HepG2 (cell line): ENCODE measurements at regions not wholly inside any gene's neighbourhood (a gene's known extent, or its start where the extent isn't known, plus 50 kb on each side); places are given as distances from the start of the nearest gene placed in this dataset.

Experiments used
- HCFC1 ChIP-seq: fragments of 150-350 bp; IDR thresholded peaks from 2 replicates; pipeline ENCODE4 v1.6.1; 2014; ENCODE audit warnings: low read depth, low read length
- HNRNPK ChIP-seq: fragments of 200-400 bp; formaldehyde crosslinking; IDR thresholded peaks from 2 replicates; pipeline ENCODE4 v1.6.1; 2018; ENCODE audit warnings: low read length, low read depth, moderate library complexity, mild to moderate bottlenecking; ENCODE audit not compliant: poor library complexity, severe bottlenecking
- LBX2 ChIP-seq: sonication (generic); formaldehyde crosslinking; IDR thresholded peaks from 2 replicates; pipeline ENCODE4 v1.5.0; 2020; ENCODE audit warnings: missing genetic modification reagents, mild to moderate bottlenecking, borderline replicate concordance
- MEF2D ChIP-seq: sonication (generic); formaldehyde crosslinking; IDR thresholded peaks from 2 replicates; pipeline ENCODE4 v1.5.1; 2020; ENCODE audit warnings: mild to moderate bottlenecking, missing genetic modification reagents
- MEIS1 ChIP-seq: sonication (generic); formaldehyde crosslinking; IDR thresholded peaks from 2 replicates; pipeline ENCODE4 v1.9.0; 2021; ENCODE audit warnings: mild to moderate bottlenecking, missing genetic modification reagents, moderate library complexity, borderline replicate concordance
- MXD3 ChIP-seq: IDR thresholded peaks from 2 replicates; pipeline ENCODE4 v1.6.1; 2016; ENCODE audit warnings: mild to moderate bottlenecking, missing biosample characterization, missing genetic modification reagents
- MXD4 ChIP-seq: IDR thresholded peaks from 2 replicates; pipeline ENCODE4 v1.6.1; 2016; ENCODE audit warnings: mild to moderate bottlenecking, missing biosample characterization, missing genetic modification reagents
- POLR2AphosphoS2 ChIP-seq: IDR thresholded peaks from 2 replicates; pipeline ENCODE4 v1.6.1; 2011; ENCODE audit warnings: low read depth, low read length, improper control_type of control experiment
- RARA ChIP-seq: IDR thresholded peaks from 2 replicates; pipeline ENCODE4 v1.6.1; 2016; ENCODE audit warnings: missing genetic modification reagents, missing compliant biosample characterization
- RCOR2 ChIP-seq: IDR thresholded peaks from 2 replicates; pipeline ENCODE4 v1.6.1; 2016; ENCODE audit warnings: missing biosample characterization, missing genetic modification reagents
- REPIN1 ChIP-seq: sonication (generic); formaldehyde crosslinking; IDR thresholded peaks from 2 replicates; pipeline ENCODE4 v1.8.0; 2022; ENCODE audit warnings: missing genetic modification reagents, low read depth, mild to moderate bottlenecking, borderline replicate concordance
- RFXANK ChIP-seq: IDR thresholded peaks from 2 replicates; pipeline ENCODE4 v1.6.1; 2016
- SATB2 ChIP-seq: sonication (generic); formaldehyde crosslinking; IDR thresholded peaks from 2 replicates; pipeline ENCODE4 v1.5.0; 2020; ENCODE audit warnings: missing genetic modification reagents
- SNAI1 ChIP-seq: sonication (generic); formaldehyde crosslinking; IDR thresholded peaks from 2 replicates; pipeline ENCODE4 v1.5.0; 2020; ENCODE audit warnings: mild to moderate bottlenecking, missing genetic modification reagents, borderline replicate concordance
- SNAPC2 ChIP-seq: sonication (generic); formaldehyde crosslinking; IDR thresholded peaks from 2 replicates; pipeline ENCODE4 v1.8.1; 2022; ENCODE audit warnings: mild to moderate bottlenecking, missing genetic modification reagents
- SOX6 ChIP-seq, 2 experiments: fragments of 450-650 bp in 1 of 2; sonication (generic) in 1 of 2; formaldehyde crosslinking in 1 of 2; IDR thresholded peaks; 2 replicates each; pipeline versions ENCODE4 v1.4.0 to v1.6.1; 2017 to 2020; ENCODE audit warnings: antibody characterized with exemption in 1 of 2, mild to moderate bottlenecking in 1 of 2, missing genetic modification reagents in 1 of 2
- ZBTB26 ChIP-seq: IDR thresholded peaks from 2 replicates; pipeline ENCODE4 v1.6.1; 2016; ENCODE audit warnings: missing compliant biosample characterization, missing genetic modification reagents, borderline replicate concordance
- ZBTB7B ChIP-seq: sonication (generic); formaldehyde crosslinking; IDR thresholded peaks from 2 replicates; pipeline ENCODE4 v1.4.0; 2020; ENCODE audit warnings: missing genetic modification reagents
- ZKSCAN5 ChIP-seq: sonication (generic); formaldehyde crosslinking; IDR thresholded peaks from 2 replicates; pipeline ENCODE4 v1.5.1; 2020; ENCODE audit warnings: mild to moderate bottlenecking, missing genetic modification reagents
- ZNF160 ChIP-seq: sonication (generic); formaldehyde crosslinking; IDR thresholded peaks from 2 replicates; pipeline ENCODE4 v1.8.0; 2022; ENCODE audit warnings: mild to moderate bottlenecking, inconsistent platforms, missing genetic modification reagents
- ZNF260 ChIP-seq: sonication (generic); formaldehyde crosslinking; IDR thresholded peaks from 2 replicates; pipeline ENCODE4 v1.4.0; 2020; ENCODE audit warnings: missing genetic modification reagents, low read depth, mild to moderate bottlenecking, borderline replicate concordance
- ZNF30 ChIP-seq: sonication (generic); formaldehyde crosslinking; IDR thresholded peaks from 2 replicates; pipeline ENCODE4 v1.5.0; 2020; ENCODE audit warnings: mild to moderate bottlenecking, missing genetic modification reagents
- ZNF33A ChIP-seq: sonication (generic); formaldehyde crosslinking; IDR thresholded peaks from 2 replicates; pipeline ENCODE4 v1.5.1; 2020; ENCODE audit warnings: missing genetic modification reagents, mild to moderate bottlenecking, moderate library complexity, borderline replicate concordance
- ZNF563 ChIP-seq: sonication (generic); formaldehyde crosslinking; IDR thresholded peaks from 2 replicates; pipeline ENCODE4 v1.8.0; 2022; ENCODE audit warnings: mild to moderate bottlenecking, moderate library complexity, missing genetic modification reagents
- ZNF691 ChIP-seq: sonication (generic); formaldehyde crosslinking; IDR thresholded peaks from 2 replicates; pipeline ENCODE4 v1.4.0; 2020; ENCODE audit warnings: missing genetic modification reagents, low read depth, mild to moderate bottlenecking, borderline replicate concordance
- ZNF720 ChIP-seq: sonication (generic); formaldehyde crosslinking; IDR thresholded peaks from 2 replicates; pipeline ENCODE4 v1.4.0; 2020; ENCODE audit warnings: missing genetic modification reagents
- ZNF724P ChIP-seq: sonication (generic); formaldehyde crosslinking; IDR thresholded peaks from 2 replicates; pipeline ENCODE4 v1.8.0; 2022; ENCODE audit warnings: missing genetic modification reagents, borderline replicate concordance
- ZNF766 ChIP-seq: sonication (generic); formaldehyde crosslinking; IDR thresholded peaks from 2 replicates; pipeline ENCODE4 v1.5.0; 2020; ENCODE audit warnings: missing genetic modification reagents, borderline replicate concordance

- TF ChIP-seq ZNF260 (no peak), ZNF691 (CRISPR knock-in tag) (peak; percentile 51; the same call in 1 of the 2 replicates), HNRNPK (no peak), ZNF720 (CRISPR knock-in tag) (no peak), MXD3 (CRISPR knock-in tag) (no peak), ZBTB7B (CRISPR knock-in tag) (peak; percentile 98), LBX2 (CRISPR knock-in tag) (no peak), ZKSCAN5 (CRISPR knock-in tag) (no peak), ZNF160 (CRISPR knock-in tag) (peak; percentile 55; the same call in 1 of the 2 replicates), MXD4 (CRISPR knock-in tag) (0 out of 2 replicates have a peak, but pooled peaks have one; percentile 56), RFXANK (CRISPR knock-in tag) (0 out of 2 replicates have a peak, but pooled peaks have one; percentile 39), HCFC1 (no peak), ZBTB26 (no peak; the same call in 1 of the 2 replicates), ZNF33A (no peak), MEIS1 (CRISPR knock-in tag) (0 out of 2 replicates have a peak, but pooled peaks have one; percentile 63), RCOR2 (0 out of 2 replicates have a peak, but pooled peaks have one; percentile 24), SATB2 (0 out of 2 replicates have a peak, but pooled peaks have one; percentile 35), ZNF766 (CRISPR knock-in tag) (no peak), ZNF563 (CRISPR knock-in tag) (no peak), REPIN1 (peak; percentile 94; the same call in 1 of the 2 replicates), SNAI1 (CRISPR knock-in tag) (0 out of 2 replicates have a peak, but pooled peaks have one; percentile 63), POLR2AphosphoS2 (no peak), RARA (CRISPR knock-in tag) (peak; percentile 81), SOX6 (IDR thresholded peaks at IDR 0.05) (no peak), SOX6 (CRISPR knock-in tag; IDR thresholded peaks at IDR 0.05) (peak; percentile 79), MEF2D (CRISPR knock-in tag) (peak; percentile 86), SNAPC2 (0 out of 2 replicates have a peak, but pooled peaks have one; percentile 41), ZNF724P (CRISPR knock-in tag) (no peak), ZNF30 (no peak)
Observed at GRCh38 chr2:239574434-239575156, 173.8 kb upstream of the HDAC4 start (continued).
